ENCODE measurements at regions not wholly inside any gene's neighbourhood (a gene's known extent, or its start where the extent isn't known, plus 50 kb on each side); places are given as distances from the start of the nearest gene placed in this dataset.
"Not testable (repeated sequence)": the region's sequence is repeated elsewhere in the genome, so short reads cannot be mapped to it uniquely, and the experiment has no call there.

GRCh38 chr3:8317661-8318649, 183.7 kb upstream of the LMCD1 start:
- no peak for DNase-seq

GRCh38 chr3:8319935-8320634, 181.5 kb upstream of the LMCD1 start:
- DNase-seq: no peak

GRCh38 chr3:8320711-8321458, 180.7 kb upstream of the LMCD1 start:
- no peak for DNase-seq

- DNase-seq: peak; percentile 5
Measured at GRCh38 chr3:8324747-8325146, 176.9 kb upstream of the LMCD1 start.

- no peak for DNase-seq
Measured at GRCh38 chr3:8325306-8325705, 176.3 kb upstream of the LMCD1 start.

GRCh38 chr3:8325833-8326232, 175.8 kb upstream of the LMCD1 start:
- not testable (repeated sequence) for DNase-seq

GRCh38 chr3:8327739-8328138, 173.9 kb upstream of the LMCD1 start:
- DNase-seq: no peak

GRCh38 chr3:8328967-8329366, 172.7 kb upstream of the LMCD1 start:
- DNase-seq: no peak

GRCh38 chr3:8329598-8329997, 172.0 kb upstream of the LMCD1 start:
- DNase-seq: no peak

GRCh38 chr3:8336456-8336855, 165.2 kb upstream of the LMCD1 start:
- no peak for DNase-seq

- DNase-seq: no peak
Measured at GRCh38 chr3:8338424-8338823, 163.2 kb upstream of the LMCD1 start.

GRCh38 chr3:8341821-8342247, 159.8 kb upstream of the LMCD1 start:
- DNase-seq: no peak

- no peak for DNase-seq
Measured at GRCh38 chr3:8343058-8343457, 158.6 kb upstream of the LMCD1 start.

GRCh38 chr3:8345398-8345797, 156.2 kb upstream of the LMCD1 start:
- DNase-seq: no peak

- DNase-seq: no peak
Measured at GRCh38 chr3:8348076-8348475, 153.5 kb upstream of the LMCD1 start.

- DNase-seq: no peak
Measured at GRCh38 chr3:8352475-8352874, 149.1 kb upstream of the LMCD1 start.

- no peak for DNase-seq
Measured at GRCh38 chr3:8353364-8353763, 148.3 kb upstream of the LMCD1 start.

- no peak for DNase-seq
Measured at GRCh38 chr3:8355346-8355745, 146.3 kb upstream of the LMCD1 start.

GRCh38 chr3:8356066-8356465, 145.6 kb upstream of the LMCD1 start:
- DNase-seq: not testable (repeated sequence)

- DNase-seq: no peak
Measured at GRCh38 chr3:8357859-8358258, 143.8 kb upstream of the LMCD1 start.

GRCh38 chr3:8359133-8359532, 142.5 kb upstream of the LMCD1 start:
- DNase-seq: no peak

GRCh38 chr3:8363200-8363599, 138.4 kb upstream of the LMCD1 start:
- no peak for DNase-seq

GRCh38 chr3:8365541-8365940, 136.1 kb upstream of the LMCD1 start:
- DNase-seq: no peak

Data from inflammatory macrophage treated with lipopolysaccharide for 4 hours (primary cell).